ENCODE measurements at regions not wholly inside any gene's neighbourhood (a gene's known extent, or its start where the extent isn't known, plus 50 kb on each side); places are given as distances from the start of the nearest gene placed in this dataset.

DNA sequence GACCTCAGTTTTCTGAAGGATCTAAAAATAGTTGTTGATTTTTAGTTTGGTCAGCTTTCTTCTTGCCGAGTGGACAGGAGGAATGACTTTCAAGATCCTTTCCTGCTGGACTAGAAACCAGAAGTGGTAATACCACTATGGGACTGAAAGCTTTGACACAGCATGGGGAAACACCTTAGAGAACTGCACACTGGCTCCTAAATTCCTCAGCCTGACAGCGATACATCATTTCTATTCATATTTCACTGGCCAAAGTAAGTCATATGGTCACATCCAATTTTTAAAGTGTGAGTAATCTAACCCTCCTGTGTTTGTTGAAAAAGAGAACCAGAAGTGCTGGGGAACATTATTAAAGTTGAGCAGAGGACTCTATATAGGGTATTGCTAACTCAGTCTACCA, 244.7 kb upstream of the MMADHC start:
- BruUV-seq (replicated peaks): no TSS peak
- no peaks in the 10 kb centered on the region for H3K4me1 ChIP-seq (replicated peaks; ENCODE audit: insufficient read depth)
- no peak overlapping the region for H3K27ac ChIP-seq
- H4K20me1 ChIP-seq (ENCODE audit: insufficient read depth): no peaks in the 10 kb centered on the region
- H3K9me2 ChIP-seq (ENCODE audit: insufficient read depth): no peaks in the 10 kb centered on the region
- no peaks in the 10 kb centered on the region for H3K27me3 ChIP-seq (ENCODE audit: insufficient read depth, low read depth)
- TF ChIP-seq EZH2 (IDR thresholded peaks at IDR 0.05; ENCODE audit: low read depth) (no peak), CTCF (conservative IDR thresholded peaks at IDR 0.05) (no peak)
- peak in 1 of 2 experiments; percentile 25 for DNase-seq
- intact Hi-C loops (cut with micrococcal nuclease; ENCODE audit: unreplicated experiment): no loop called here
- CTCF ChIA-PET: no interaction called here
- POLR2A ChIA-PET (ENCODE audit: unreplicated experiment): no interaction called here
- no peaks in the 10 kb centered on the region for H3K79me2 ChIP-seq (ENCODE audit: low read depth)
- H3K4me3 ChIP-seq: no peak overlapping the region
- no peaks in the 10 kb centered on the region for H3F3A ChIP-seq (ENCODE audit: insufficient read depth, low read depth)
- H2AFZ ChIP-seq: no peak overlapping the region
- H3K4me2 ChIP-seq: no peak overlapping the region
- no peaks in the 10 kb centered on the region for H3K36me3 ChIP-seq (ENCODE audit: low read depth)
- H3K9me3 ChIP-seq (ENCODE audit: insufficient read depth, low read depth): no peaks in the 10 kb centered on the region

- H3K79me2 ChIP-seq (ENCODE audit: low read depth): no peaks in the 10 kb centered on the region
- H3K4me1 ChIP-seq (replicated peaks; ENCODE audit: insufficient read depth): no peaks in the 10 kb centered on the region
- H3F3A ChIP-seq (ENCODE audit: insufficient read depth, low read depth): no peaks in the 10 kb centered on the region
- H3K9me3 ChIP-seq (ENCODE audit: insufficient read depth, low read depth): no peaks in the 10 kb centered on the region
- intact Hi-C loops (cut with micrococcal nuclease; ENCODE audit: unreplicated experiment): no loop called here
- no peaks in the 10 kb centered on the region for H3K9me2 ChIP-seq (ENCODE audit: insufficient read depth)
- no peak overlapping the region for H3K27ac ChIP-seq
- H3K27me3 ChIP-seq (ENCODE audit: insufficient read depth, low read depth): no peaks in the 10 kb centered on the region
- ChIA-PET CTCF (no interaction called here), POLR2A (ENCODE audit: unreplicated experiment) (interaction anchor here (0.6 kb wide), 1 partner anchor 482 kb away, joined by 3 read pairs; no protein-coding TSS in a partner anchor)
- H3K36me3 ChIP-seq (ENCODE audit: low read depth): no peaks in the 10 kb centered on the region
- H3K4me2 ChIP-seq: no peak overlapping the region
- no peak overlapping the region for H3K4me3 ChIP-seq
- BruUV-seq (replicated peaks): no TSS peak
- no peak overlapping the region for H2AFZ ChIP-seq
- DNase-seq: no peak
- H4K20me1 ChIP-seq (ENCODE audit: insufficient read depth): no peaks in the 10 kb centered on the region
- TF ChIP-seq EZH2 (IDR thresholded peaks at IDR 0.05; ENCODE audit: low read depth): no peak
Observed at GRCh38 chr2:149828520-149829210, 241.1 kb upstream of the MMADHC start.

- CTCF ChIA-PET: no interaction called here
- no peak for TF ChIP-seq EZH2 (IDR thresholded peaks at IDR 0.05; ENCODE audit: low read depth)
- TF ChIP-seq CTCF (conservative IDR thresholded peaks at IDR 0.05): no peak
Observed at GRCh38 chr2:149827585-149828126, 240.1 kb upstream of the MMADHC start.

More at GRCh38 chr2:149827585-149828126, 240.1 kb upstream of the MMADHC start:
- Histone ChIP-seq H2AFZ (no peak overlapping the region), H3K4me2 (no peak overlapping the region), H3K4me1 (replicated peaks; ENCODE audit: insufficient read depth) (no peaks in the 10 kb centered on the region), H3K36me3 (ENCODE audit: low read depth) (no peaks in the 10 kb centered on the region), H4K20me1 (ENCODE audit: insufficient read depth) (no peaks in the 10 kb centered on the region), H3K79me2 (ENCODE audit: low read depth) (no peaks in the 10 kb centered on the region), H3K9me2 (ENCODE audit: insufficient read depth) (no peaks in the 10 kb centered on the region), H3K27ac (no peak overlapping the region), H3K4me3 (no peak overlapping the region), H3K9me3 (ENCODE audit: insufficient read depth, low read depth) (no peaks in the 10 kb centered on the region), H3F3A (ENCODE audit: insufficient read depth, low read depth) (no peaks in the 10 kb centered on the region), H3K27me3 (ENCODE audit: insufficient read depth, low read depth) (no peaks in the 10 kb centered on the region)
- no TSS peak for BruUV-seq (replicated peaks)
- intact Hi-C loops (cut with micrococcal nuclease; ENCODE audit: unreplicated experiment): no loop called here
- POLR2A ChIA-PET (ENCODE audit: unreplicated experiment): no interaction called here
- DNase-seq: no peak

Data from PC-9 (cell line).